SK-N-MC (cell line): ENCODE measurements at regions not wholly inside any gene's neighbourhood (a gene's known extent, or its start where the extent isn't known, plus 50 kb on each side); places are given as distances from the start of the nearest gene placed in this dataset.

Experiments used
- EZH2 ChIP-seq: fragments of 200-600 bp; sonication (generic); IDR thresholded peaks from one replicate; pipeline ENCODE4 v1.6.1; 2017; ENCODE audit warnings: antibody characterized with exemption
- POLR2AphosphoS5 ChIP-seq: IDR thresholded peaks from 2 replicates; pipeline ENCODE4 v1.6.1; 2012; ENCODE audit warnings: mild to moderate bottlenecking, low read depth, low read length, borderline replicate concordance

- TF ChIP-seq POLR2AphosphoS5 (no peak), EZH2 (no peak)
These were observed 203.0 kb downstream of the SAMD5 start for GRCh38 chr6:147711476-147711875.
